ENCODE measurements at regions not wholly inside any gene's neighbourhood (a gene's known extent, or its start where the extent isn't known, plus 50 kb on each side); places are given as distances from the start of the nearest gene placed in this dataset.
A peak's percentile ranks its signal among the peaks of the same experiment; 100 is the strongest.

DNA sequence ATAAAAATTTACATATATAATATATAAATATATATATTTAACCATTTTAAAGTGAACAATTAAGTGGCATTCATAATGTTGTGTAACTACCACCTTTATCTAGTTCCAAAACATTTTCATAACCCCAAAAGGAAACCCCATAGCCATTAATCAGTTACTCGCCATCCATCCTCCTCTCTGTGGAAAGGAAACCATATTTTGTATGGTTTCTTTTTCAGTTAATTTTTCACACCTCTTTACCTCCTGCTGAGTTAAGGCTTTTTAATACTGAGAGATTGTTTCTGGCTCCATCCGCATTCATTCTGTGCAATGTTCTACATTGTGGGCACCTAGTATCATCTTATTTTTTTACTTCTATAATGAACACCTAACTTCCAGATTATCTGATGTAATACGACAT, 512.1 kb downstream of the LMO4 start:
- no peak for TF ChIP-seq JUND (IDR thresholded peaks at IDR 0.05; ENCODE audit: low read depth)
- in situ Hi-C loops (cut with HindIII; ENCODE audit: low pct_unique_long_range_greater_than_20kb, low sequenced_read_pairs) = no loop called here
- DNase-seq (ENCODE audit: low read depth in 1 of 2, low spot score in 1 of 2) = no peak

DNA sequence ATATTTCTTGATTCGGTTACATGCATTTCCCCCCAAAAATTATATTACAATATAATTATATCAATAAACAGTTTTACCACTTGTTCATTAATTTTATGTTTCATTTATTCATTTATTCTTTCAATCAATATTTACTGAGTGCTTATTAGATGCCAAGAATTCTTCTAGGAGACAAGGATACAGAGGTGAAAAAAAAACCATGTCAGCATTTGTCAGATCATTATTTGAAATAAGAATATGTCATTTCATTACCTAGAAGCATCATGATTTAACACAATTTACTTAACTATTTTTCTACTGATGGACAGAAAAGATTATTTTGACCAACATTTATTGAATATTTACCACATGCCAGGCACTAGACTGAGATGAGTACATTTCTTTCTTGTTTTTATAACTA, 512.7 kb downstream of the LMO4 start:
- no peak for TF ChIP-seq JUND (IDR thresholded peaks at IDR 0.05; ENCODE audit: low read depth)
- no peak for DNase-seq (ENCODE audit: low read depth in 1 of 2, low spot score in 1 of 2)
- in situ Hi-C loops (cut with HindIII; ENCODE audit: low pct_unique_long_range_greater_than_20kb, low sequenced_read_pairs) = no loop called here

DNA sequence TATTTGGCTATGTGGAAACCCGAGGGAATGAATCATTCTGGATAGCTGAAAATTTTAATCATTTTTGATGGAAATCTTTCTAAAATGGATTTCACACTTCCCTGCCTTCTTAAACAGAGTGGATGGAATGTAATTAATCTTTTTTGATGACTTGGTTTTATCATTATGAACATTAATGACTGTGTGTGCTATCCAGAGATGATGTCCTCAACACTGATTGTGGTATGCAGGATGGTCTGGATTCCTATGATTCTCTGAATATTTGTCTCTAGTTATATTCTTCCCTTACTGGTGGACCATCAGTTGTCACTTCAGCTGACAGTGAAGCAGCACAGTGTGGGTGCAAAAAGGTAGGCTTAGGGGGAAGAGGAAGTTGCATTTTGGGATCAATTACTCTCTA, 513.5 kb downstream of the LMO4 start:
- DNase-seq (ENCODE audit: low read depth in 1 of 2, low spot score in 1 of 2) = no peak
- in situ Hi-C loops (cut with HindIII; ENCODE audit: low pct_unique_long_range_greater_than_20kb, low sequenced_read_pairs) = no loop called here
- TF ChIP-seq JUND (IDR thresholded peaks at IDR 0.05; ENCODE audit: low read depth) = no peak

DNA sequence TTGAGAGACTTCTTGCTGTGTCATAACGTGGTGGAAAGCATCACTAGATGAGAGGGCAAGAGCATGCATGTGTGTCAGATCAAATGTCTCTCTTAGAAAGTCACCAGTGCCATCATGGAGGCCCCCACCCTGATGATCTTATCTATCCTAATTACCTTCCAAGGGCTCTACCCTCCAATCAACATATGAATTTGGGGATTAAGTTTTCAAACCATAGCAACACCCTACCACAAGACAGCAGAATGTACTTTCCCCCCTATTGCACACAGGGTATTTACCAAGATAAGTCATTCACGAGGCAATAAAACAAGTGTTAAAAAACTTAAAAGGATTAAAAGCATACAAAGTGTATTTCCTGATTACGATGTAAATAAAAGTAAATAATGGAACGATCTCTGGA, 515.6 kb downstream of the LMO4 start:
- DNase-seq (ENCODE audit: low read depth in 1 of 2, low spot score in 1 of 2) = no peak
- in situ Hi-C loops (cut with HindIII; ENCODE audit: low pct_unique_long_range_greater_than_20kb, low sequenced_read_pairs) = no loop called here
- TF ChIP-seq JUND (IDR thresholded peaks at IDR 0.05; ENCODE audit: low read depth) = no peak

DNA sequence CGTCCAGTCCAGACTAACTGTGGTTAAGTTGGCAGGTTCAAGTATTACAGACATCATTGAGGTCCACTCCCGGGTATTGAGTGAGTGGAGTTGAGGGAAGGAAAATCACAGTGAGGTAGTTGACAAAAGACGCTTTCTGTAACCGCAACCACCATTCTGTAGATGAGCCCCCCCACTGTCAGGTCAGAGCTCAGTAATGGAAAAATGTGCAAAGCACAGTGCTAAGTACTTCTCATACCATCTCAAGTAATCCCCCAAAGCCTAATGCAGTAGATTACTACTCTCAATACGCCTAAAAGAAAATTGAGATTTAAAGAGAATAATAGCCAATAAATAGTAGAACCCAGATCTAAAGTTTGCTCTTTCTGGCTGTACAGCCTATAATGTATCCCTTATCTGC, 522.8 kb downstream of the LMO4 start:
- no peak for DNase-seq (ENCODE audit: low read depth in 1 of 2, low spot score in 1 of 2)
- in situ Hi-C loops (cut with HindIII; ENCODE audit: low pct_unique_long_range_greater_than_20kb, low sequenced_read_pairs) = no loop called here
- TF ChIP-seq JUND (IDR thresholded peaks at IDR 0.05; ENCODE audit: low read depth) = no peak

DNA sequence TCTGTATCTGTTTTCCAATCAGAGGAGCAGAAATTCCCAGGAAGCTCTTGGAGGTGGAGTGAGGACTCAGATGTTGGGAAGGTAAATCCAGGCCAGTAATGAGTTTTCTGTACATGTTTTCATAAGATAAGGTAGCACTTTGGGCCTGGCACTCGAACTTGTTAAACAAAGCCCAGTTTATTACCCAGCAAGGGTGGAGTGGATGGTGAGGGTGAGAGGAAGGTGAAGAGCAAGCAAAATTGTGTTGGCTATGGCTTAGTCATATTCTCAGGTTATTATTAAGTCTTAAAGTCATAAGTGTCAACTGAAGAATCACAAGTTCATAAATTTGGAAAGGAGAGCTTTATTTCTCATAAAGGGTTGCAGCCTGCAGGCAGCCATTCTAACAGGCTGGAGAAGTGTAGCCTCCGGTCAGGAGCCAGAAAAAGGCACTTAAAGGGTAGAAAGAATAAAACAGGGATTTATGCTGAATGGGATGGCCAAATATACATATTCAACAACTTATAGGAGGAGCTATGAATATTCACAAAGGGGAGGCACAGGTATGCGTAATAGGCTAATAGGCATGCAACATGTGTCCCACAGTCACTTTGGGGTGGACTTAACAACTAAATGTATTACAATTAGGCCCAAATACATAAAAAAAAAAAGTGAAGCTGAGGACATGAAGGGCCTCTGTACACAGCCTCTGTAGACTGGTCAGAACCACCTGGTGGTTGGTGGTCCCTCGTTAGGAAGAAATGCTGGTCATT, 523.9 kb downstream of the LMO4 start:
- TF ChIP-seq JUND (IDR thresholded peaks at IDR 0.05; ENCODE audit: low read depth) = no peak
- in situ Hi-C loops (cut with HindIII; ENCODE audit: low pct_unique_long_range_greater_than_20kb, low sequenced_read_pairs) = no loop called here
- no peak for DNase-seq (ENCODE audit: low read depth in 1 of 2, low spot score in 1 of 2)

DNA sequence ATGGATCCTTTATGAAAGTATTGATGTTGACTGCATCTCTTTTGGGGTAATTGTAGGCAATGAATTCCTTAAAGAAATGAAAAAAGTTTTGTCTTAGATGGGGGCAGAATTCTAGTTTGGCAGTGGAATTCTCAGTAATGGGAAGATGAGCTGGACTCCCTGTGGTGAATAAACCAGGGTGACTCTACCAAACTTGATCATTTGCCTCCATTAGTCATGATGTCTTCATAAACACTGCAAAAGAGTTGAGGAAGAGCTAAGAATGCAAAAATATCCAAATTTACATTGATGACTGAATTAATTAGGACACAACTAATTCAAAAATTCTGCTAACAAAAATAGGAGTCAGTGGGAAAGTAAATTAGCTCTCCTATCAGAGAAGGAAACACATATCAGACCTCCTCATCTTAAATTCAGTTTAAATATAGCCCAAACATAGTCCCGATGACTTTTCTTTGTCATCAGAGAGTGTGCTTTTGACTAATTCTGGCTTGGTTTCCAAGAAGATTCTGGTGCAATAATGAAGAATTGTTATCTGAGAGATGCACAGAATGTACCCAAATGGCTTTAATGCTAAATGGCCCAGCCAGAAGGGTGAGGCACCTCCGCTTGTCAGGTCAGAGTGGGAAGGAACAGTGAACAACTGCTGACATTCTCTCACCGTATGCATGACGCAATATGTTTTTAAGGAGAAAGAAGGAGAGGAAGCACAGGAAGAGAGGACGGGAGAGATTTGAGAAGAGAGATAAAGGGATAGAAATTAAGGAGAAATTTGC, 525.1 kb downstream of the LMO4 start:
- in situ Hi-C loops (cut with HindIII; ENCODE audit: low pct_unique_long_range_greater_than_20kb, low sequenced_read_pairs) = no loop called here
- no peak for TF ChIP-seq JUND (IDR thresholded peaks at IDR 0.05; ENCODE audit: low read depth)
- no peak for DNase-seq (ENCODE audit: low read depth in 1 of 2, low spot score in 1 of 2)

DNA sequence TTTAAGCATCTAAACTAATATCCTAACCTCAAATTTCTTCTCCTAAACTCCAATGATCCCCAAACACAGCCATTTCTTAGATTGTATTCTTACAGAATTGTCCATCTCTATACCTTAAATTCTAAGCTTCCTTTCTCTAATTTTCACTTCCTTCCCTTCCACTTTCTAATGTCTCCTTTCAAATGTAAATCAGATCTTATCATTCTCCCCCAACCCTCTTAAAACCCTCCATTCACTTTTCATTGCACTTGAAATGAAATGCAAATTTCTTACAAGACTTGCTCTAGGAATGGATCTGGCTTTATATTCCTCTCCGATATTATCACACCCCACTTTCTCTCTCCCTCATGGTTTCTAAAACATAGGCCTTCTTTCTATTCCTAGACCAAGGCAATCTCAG, 534.6 kb downstream of the LMO4 start:
- in situ Hi-C loops (cut with HindIII; ENCODE audit: low pct_unique_long_range_greater_than_20kb, low sequenced_read_pairs) = no loop called here
- no peak for DNase-seq (ENCODE audit: low read depth in 1 of 2, low spot score in 1 of 2)
- TF ChIP-seq JUND (IDR thresholded peaks at IDR 0.05; ENCODE audit: low read depth) = no peak

DNA sequence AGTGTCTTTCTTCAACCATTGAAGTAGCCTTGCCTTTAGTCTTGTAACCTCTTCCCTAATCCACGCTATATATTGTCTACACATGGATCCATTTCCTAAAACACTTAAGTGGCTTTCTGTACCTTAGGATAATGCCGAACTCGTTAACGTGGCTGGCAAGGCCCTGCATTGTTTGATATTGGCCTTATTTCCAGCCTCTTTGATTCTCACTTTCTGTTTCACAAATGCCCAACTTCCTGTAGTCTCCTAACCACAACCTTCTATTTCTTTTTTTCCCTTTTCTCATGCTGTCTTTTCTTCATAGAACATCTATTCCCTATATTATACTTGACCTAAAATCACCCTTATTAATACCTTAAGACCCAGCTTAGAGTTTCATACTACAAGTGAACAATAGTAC, 536.0 kb downstream of the LMO4 start:
- in situ Hi-C loops (cut with HindIII; ENCODE audit: low pct_unique_long_range_greater_than_20kb, low sequenced_read_pairs) = no loop called here
- no peak for DNase-seq (ENCODE audit: low read depth in 1 of 2, low spot score in 1 of 2)
- no peak for TF ChIP-seq JUND (IDR thresholded peaks at IDR 0.05; ENCODE audit: low read depth)

DNA sequence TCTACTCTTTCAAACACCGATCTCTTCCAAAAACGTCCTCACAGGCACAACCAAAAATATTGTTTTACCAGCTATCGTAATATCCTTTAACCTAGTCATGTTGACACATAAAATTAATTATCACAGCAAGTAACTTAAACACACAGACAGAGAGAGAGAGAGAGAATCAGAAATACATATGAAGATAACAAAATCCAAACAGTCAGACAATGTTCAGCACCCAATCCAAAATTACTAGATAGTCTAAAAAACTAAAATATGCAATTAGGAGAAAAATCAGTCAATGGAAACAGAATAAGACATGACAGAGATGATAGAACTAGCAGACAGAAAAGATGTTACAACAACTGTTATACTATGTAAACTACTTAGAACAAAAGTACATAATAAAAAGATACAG, 537.7 kb downstream of the LMO4 start:
- in situ Hi-C loops (cut with HindIII; ENCODE audit: low pct_unique_long_range_greater_than_20kb, low sequenced_read_pairs) = no loop called here
- DNase-seq (ENCODE audit: low read depth in 1 of 2, low spot score in 1 of 2) = no peak
- no peak for TF ChIP-seq JUND (IDR thresholded peaks at IDR 0.05; ENCODE audit: low read depth)

DNA sequence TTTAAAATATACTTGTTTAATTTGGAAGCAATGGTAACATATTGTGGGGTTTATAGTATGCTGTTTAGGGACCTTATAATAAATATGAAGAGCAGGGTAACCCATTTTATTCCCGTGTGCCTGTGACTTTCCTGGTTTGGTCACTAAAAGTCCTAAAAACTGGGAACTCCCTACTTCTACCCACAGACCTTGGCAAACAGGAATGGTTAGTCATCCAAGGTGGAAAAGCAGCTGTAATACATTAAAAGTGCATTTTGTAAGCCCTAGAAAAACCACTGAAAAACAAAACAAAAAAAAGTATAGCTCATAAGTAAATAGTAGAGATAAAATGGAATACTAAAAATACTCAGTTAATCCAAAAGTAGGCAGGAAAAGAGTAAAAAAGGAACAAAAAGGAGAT, 538.9 kb downstream of the LMO4 start:
- no peak for TF ChIP-seq JUND (IDR thresholded peaks at IDR 0.05; ENCODE audit: low read depth)
- no peak for DNase-seq (ENCODE audit: low read depth in 1 of 2, low spot score in 1 of 2)
- in situ Hi-C loops (cut with HindIII; ENCODE audit: low pct_unique_long_range_greater_than_20kb, low sequenced_read_pairs) = no loop called here

DNA sequence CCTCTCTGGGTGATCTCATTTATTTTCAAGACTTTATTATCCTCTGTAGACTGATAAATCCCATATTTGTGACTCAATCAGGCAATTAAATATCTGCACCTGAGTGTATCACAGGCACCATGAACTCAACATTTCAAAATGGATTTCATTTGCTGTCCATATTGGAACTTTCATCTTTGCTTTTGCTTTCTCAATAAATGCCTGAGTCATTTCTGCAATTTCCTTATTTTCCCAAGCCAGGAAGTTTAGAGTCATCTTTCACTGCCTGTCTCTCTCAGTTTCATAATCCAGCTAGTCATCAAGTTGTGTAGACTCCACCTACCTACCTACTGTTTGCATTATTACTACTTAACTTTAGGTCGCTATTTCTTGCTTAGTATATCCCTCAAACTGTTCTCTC, 540.9 kb downstream of the LMO4 start:
- peak in 1 of 2 experiments; percentile 1 for DNase-seq (ENCODE audit: low read depth in 1 of 2, low spot score in 1 of 2)
- in situ Hi-C loops (cut with HindIII; ENCODE audit: low pct_unique_long_range_greater_than_20kb, low sequenced_read_pairs) = no loop called here
- TF ChIP-seq JUND (IDR thresholded peaks at IDR 0.05; ENCODE audit: low read depth) = no peak

DNA sequence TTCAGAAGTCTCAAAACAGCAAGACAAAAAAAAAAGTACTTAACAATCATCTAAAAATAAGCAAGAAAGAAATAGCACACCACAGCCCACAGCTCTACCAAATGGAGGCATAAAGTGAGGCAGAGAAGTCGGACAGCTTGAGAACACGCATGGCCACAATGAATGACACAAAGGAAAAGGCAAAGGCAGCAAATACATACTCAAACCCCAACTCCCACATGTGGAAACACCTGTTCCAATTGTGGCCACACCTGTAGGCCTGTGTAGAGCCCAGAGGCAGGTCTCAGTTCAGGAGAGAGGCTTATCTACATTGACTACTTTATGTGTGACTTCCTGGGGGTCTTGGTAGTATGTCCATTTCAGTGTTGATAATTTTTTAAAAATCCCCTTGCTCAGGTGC, 543.5 kb downstream of the LMO4 start:
- in situ Hi-C loops (cut with HindIII; ENCODE audit: low pct_unique_long_range_greater_than_20kb, low sequenced_read_pairs) = no loop called here
- no peak for DNase-seq (ENCODE audit: low read depth in 1 of 2, low spot score in 1 of 2)
- TF ChIP-seq JUND (IDR thresholded peaks at IDR 0.05; ENCODE audit: low read depth) = no peak

Measured in T47D (cell line).